ENCODE measurements at regions not wholly inside any gene's neighbourhood (a gene's known extent, or its start where the extent isn't known, plus 50 kb on each side); places are given as distances from the start of the nearest gene placed in this dataset.
A peak's percentile ranks its signal among the peaks of the same experiment; 100 is the strongest.

DNA sequence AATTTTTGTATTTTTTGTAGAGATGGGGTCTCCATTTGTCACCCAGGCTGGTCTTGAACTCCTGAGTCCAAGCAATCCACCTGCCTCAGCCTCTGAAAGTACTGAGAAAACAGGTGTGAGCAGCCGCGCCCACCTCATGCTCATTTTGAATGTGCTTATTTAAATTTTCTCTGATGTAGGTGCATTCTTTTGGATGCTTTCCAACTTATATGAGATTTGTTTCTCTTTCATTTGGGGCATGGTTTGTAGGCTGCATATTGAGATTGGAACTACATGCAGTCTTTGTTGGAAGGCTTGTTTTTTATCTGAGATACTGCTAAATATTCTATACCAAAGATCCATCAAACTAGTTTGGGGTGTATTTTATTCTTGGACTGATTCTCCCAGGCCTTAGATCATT lies 81.0 kb upstream of the IVNS1ABP start:
- 90% methylated on average over 2 of the region's 2 CpGs for WGBS (ENCODE audit: missing lambda C conversion rate)
- no peak overlapping the region for H3K27ac ChIP-seq
- DNase-seq (ENCODE audit: low read depth in 1 of 2, low spot score in 1 of 2) (no peak), ATAC-seq (no peak), FAIRE-seq (no peak)
- no peaks in the 10 kb centered on the region for H3K9me3 ChIP-seq
- CTCF ChIA-PET = no interaction called here
- H3K4me3 ChIP-seq = no peak overlapping the region
- H3K4me1 ChIP-seq = peaks cover 19% of the 10 kb centered on the region
- H3K4me2 ChIP-seq = no peak overlapping the region
- TF ChIP-seq GATA3 (IDR thresholded peaks at IDR 0.05; ENCODE audit: borderline replicate concordance) = no peak
- no peak for TF ChIP-seq NR3C1 (IDR thresholded peaks at IDR 0.05)
- POLR2A ChIA-PET = no interaction called here

DNA sequence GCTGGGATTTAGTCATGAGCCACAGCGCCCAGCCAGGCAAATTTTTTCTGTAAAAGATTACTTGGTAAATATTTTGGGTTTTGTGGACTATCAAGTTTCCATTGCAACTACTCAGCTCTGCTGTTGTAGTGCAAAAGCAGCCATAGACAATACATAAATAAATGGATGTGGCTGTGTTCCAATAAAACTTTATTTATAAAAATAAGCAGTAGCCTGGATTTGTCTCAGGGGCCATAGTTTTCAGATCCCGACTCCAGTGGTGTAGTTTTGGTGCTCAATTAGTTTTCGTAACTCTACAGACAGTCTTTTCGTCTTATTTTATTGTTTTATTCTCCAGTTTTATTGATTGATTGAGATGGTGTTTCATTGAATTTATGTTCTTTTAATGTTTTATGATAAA lies 80.1 kb upstream of the IVNS1ABP start:
- Histone ChIP-seq H3K4me1 (peaks cover 19% of the 10 kb centered on the region), H3K9me3 (no peaks in the 10 kb centered on the region), H3K27ac (no peak overlapping the region), H3K4me2 (no peak overlapping the region), H3K4me3 (no peak overlapping the region)
- no peak for ATAC-seq
- no peak for TF ChIP-seq RARB (CRISPR knock-in tag; IDR thresholded peaks at IDR 0.05)
- TF ChIP-seq RNF2 (IDR thresholded peaks at IDR 0.05; ENCODE audit: borderline replicate concordance, low read depth) = no peak
- TF ChIP-seq NR3C1 (IDR thresholded peaks at IDR 0.05) = no peak
- TF ChIP-seq, protein P1, sequence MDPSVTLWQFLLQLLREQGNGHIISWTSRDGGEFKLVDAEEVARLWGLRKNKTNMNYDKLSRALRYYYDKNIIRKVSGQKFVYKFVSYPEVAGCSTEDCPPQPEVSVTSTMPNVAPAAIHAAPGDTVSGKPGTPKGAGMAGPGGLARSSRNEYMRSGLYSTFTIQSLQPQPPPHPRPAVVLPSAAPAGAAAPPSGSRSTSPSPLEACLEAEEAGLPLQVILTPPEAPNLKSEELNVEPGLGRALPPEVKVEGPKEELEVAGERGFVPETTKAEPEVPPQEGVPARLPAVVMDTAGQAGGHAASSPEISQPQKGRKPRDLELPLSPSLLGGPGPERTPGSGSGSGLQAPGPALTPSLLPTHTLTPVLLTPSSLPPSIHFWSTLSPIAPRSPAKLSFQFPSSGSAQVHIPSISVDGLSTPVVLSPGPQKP (IDR thresholded peaks at IDR 0.05; ENCODE audit: low read depth, low read length) = no peak
- TF ChIP-seq MAZ (IDR thresholded peaks at IDR 0.05; ENCODE audit: borderline replicate concordance, low read depth, low read length) = no peak
- TF ChIP-seq CEBPB (IDR thresholded peaks at IDR 0.05) = no peak
- TF ChIP-seq TP53 (CRISPR knock-in tag; IDR thresholded peaks at IDR 0.05) = no peak
- POLR2A ChIA-PET = no interaction called here
- peak; percentile 28 for FAIRE-seq
- 80% methylated on average over 4 of the region's 4 CpGs for WGBS (ENCODE audit: missing lambda C conversion rate)
- CTCF ChIA-PET = no interaction called here
- no peak for DNase-seq (ENCODE audit: low read depth in 1 of 2, low spot score in 1 of 2)

DNA sequence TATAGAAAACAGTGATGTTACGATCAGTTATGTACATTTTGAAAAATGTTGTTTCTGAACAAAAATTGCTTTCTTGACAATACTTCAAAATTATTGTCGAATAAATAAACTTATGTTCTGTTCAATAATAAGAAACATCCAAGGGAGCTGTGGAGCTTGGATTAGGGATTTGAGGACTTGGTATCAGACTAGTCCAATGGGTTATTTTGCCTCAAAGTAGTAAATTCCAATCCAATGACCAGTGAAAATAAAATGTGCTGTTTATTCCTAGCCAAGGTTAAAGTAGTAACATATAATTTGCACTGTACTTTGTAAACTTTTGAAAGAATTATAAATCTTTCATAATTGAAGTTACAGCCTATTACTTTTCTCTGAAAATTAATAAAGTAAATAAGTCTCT lies 79.1 kb upstream of the IVNS1ABP start:
- ChIA-PET POLR2A (no interaction called here), CTCF (no interaction called here)
- H3K9me3 ChIP-seq = no peaks in the 10 kb centered on the region
- H3K27ac ChIP-seq = no peak overlapping the region
- TF ChIP-seq FOSL2 (IDR thresholded peaks at IDR 0.05) (no peak), FOSL2 (CRISPR knock-in tag; IDR thresholded peaks at IDR 0.05) (no peak), CHD2 (IDR thresholded peaks at IDR 0.05; ENCODE audit: low read length, partially characterized antibody) (no peak), RAD21 (conservative IDR thresholded peaks at IDR 0.05 in 1 of 2, IDR thresholded peaks at IDR 0.05 in 1 of 2) (no peak), EHF (CRISPR knock-in tag; IDR thresholded peaks at IDR 0.05) (no peak), HOXA7 (CRISPR knock-in tag; IDR thresholded peaks at IDR 0.05) (no peak), BHLHE40 (IDR thresholded peaks at IDR 0.05; ENCODE audit: low read depth, low read length) (no peak), POLR2AphosphoS2 (conservative IDR thresholded peaks at IDR 0.05; ENCODE audit: low read length) (no peak), JUN (IDR thresholded peaks at IDR 0.05) (no peak), ZFP36 (IDR thresholded peaks at IDR 0.05; ENCODE audit: borderline replicate concordance, partially characterized antibody) (no peak)
- TF ChIP-seq, protein P2, sequence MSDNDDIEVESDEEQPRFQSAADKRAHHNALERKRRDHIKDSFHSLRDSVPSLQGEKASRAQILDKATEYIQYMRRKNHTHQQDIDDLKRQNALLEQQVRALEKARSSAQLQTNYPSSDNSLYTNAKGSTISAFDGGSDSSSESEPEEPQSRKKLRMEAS (IDR thresholded peaks at IDR 0.05) = no peak
- TF ChIP-seq, protein P3, sequence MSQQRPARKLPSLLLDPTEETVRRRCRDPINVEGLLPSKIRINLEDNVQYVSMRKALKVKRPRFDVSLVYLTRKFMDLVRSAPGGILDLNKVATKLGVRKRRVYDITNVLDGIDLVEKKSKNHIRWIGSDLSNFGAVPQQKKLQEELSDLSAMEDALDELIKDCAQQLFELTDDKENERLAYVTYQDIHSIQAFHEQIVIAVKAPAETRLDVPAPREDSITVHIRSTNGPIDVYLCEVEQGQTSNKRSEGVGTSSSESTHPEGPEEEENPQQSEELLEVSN (IDR thresholded peaks at IDR 0.05; ENCODE audit: borderline replicate concordance, low read depth) = no peak
- DNase-seq (ENCODE audit: low read depth in 1 of 2, low spot score in 1 of 2) = no peak
- H3K4me1 ChIP-seq = peaks cover 17% of the 10 kb centered on the region
- ATAC-seq = no peak
- no peak for FAIRE-seq
- no peak overlapping the region for H3K4me2 ChIP-seq
- H3K4me3 ChIP-seq = no peak overlapping the region
- 73% methylated on average over 2 of the region's 2 CpGs for WGBS (ENCODE audit: missing lambda C conversion rate)

DNA sequence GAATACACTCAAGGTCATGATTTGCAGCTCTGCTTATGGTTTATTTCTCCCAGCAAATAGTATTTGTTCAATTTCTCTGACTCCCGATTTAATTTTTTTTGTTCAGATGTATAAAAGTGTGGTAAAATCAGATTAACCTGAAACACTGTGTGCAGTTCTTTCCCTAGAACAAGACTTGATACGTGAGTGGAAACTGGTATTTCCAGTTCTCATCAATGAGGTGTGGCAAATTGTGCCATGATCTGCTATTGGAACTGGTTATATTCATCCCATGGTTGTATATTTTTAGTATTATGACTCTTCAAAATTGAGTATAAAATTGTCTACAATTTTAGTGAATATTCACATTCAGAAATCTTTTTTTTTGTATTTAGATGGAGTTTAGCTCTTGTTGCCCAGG lies 76.8 kb upstream of the IVNS1ABP start:
- H3K4me1 ChIP-seq = peaks cover 3% of the 10 kb centered on the region; the same call in 1 of the 3 replicates
- WGBS (ENCODE audit: missing lambda C conversion rate) = 73% methylated on average over 2 of the region's 2 CpGs
- H3K4me3 ChIP-seq = no peak overlapping the region
- no peak for DNase-seq (ENCODE audit: low read depth in 1 of 2, low spot score in 1 of 2)
- no peak overlapping the region for H3K4me2 ChIP-seq
- POLR2A ChIA-PET = no interaction called here
- H3K27ac ChIP-seq = no peak overlapping the region
- no peak for FAIRE-seq
- TF ChIP-seq SMC3 (IDR thresholded peaks at IDR 0.05) (no peak), HEYL (CRISPR knock-in tag; IDR thresholded peaks at IDR 0.05) (no peak), ESRRA (IDR thresholded peaks at IDR 0.05; ENCODE audit: borderline replicate concordance, low read length) (no peak), EHMT2 (IDR thresholded peaks at IDR 0.05; ENCODE audit: low read depth) (no peak), TP53 (CRISPR knock-in tag; IDR thresholded peaks at IDR 0.05) (no peak), ZSCAN20 (CRISPR knock-in tag; IDR thresholded peaks at IDR 0.05) (no peak)
- CTCF ChIA-PET = interaction anchor here (0.9 kb wide), 1 partner anchor 287 kb away, joined by 3 read pairs; no protein-coding TSS in a partner anchor
- no peaks in the 10 kb centered on the region for H3K9me3 ChIP-seq
- no peak for ATAC-seq
